GM19452 (cell line): ENCODE measurements at regions not wholly inside any gene's neighbourhood (a gene's known extent, or its start where the extent isn't known, plus 50 kb on each side); places are given as distances from the start of the nearest gene placed in this dataset.

Experiments
- ATAC-seq: cut with Tn5 transposase; IDR thresholded peaks from one replicate; pipeline ENCODE4 v1.9.1; 2021; ENCODE audit not compliant: unreplicated experiment

DNA sequence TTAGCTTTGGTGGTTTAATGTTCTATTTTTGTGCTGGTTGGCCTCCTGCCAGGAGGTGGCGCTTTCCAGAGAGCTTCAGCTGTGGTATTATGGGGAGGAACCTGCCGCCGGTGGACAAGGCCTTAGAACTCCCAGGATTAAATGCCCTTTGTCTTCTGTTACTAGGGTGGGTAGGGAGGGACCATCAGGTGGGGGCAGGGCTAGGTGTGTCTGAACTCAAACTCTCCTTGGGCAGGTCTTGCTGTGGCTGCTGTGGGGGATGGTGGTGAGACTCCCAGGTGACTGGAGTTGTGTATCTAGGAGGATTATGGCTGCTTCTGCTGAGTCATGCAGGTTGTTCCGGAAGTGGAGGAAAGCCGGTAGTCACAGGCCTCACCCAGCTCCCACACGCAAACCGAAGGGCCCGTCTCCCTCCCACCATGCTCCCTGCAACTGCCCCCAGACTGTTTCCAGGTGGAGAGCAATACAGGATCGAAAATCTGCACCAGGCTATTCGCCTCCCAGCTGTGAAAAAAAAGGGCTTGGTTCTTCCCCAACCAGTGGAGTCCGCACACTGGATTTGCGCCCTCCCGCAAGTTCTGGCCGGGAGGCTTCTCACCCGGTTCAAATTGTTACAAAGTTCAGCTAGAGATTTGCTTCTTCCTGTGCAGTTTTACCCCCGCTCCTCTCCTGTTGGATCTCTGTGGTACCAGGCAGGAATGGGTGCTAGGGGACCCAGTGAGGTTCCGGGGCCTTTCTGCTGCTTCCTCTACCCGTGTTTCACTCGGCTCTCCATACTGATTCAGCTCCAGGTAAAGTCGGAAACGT, 220.5 kb downstream of the CENPF start:
- no peak for ATAC-seq

DNA sequence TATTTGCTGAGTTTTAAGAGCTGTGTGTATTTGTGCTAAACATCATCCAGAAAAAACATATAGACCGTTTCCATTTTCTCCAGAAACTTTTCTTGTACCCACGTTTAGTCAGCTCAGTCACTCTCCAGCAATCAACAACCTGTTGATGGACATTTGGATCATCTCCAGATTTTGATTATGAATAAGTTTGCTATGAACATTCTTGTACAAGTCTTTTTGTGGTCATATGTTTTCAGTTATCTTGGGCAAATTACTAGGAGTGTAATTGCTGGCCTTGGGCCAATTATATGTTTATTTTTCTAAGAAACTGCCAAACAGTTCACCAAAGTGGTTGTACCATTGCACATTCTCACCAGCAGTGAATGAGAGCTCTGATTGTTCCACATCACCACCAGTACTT, 221.8 kb downstream of the CENPF start:
- no peak for ATAC-seq

DNA sequence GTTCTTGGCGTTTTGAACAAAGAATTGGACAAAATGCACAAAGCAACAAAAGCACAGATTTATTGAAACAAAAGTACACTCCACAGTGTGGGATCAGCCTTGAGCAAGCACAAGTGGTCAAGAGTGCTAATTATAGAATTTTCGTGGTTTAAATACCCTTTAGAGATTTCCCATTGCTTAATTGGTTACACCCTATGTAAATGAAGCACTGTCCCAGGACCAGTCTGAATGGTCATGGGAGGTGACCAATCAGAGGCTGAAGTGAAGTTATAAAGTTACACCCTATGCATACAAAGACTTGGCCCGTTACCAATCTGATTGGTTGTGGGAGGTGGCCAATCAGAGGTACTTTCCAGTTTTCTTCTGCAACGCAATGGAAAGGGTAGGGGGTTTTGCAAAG, 223.6 kb downstream of the CENPF start:
- no peak for ATAC-seq

DNA sequence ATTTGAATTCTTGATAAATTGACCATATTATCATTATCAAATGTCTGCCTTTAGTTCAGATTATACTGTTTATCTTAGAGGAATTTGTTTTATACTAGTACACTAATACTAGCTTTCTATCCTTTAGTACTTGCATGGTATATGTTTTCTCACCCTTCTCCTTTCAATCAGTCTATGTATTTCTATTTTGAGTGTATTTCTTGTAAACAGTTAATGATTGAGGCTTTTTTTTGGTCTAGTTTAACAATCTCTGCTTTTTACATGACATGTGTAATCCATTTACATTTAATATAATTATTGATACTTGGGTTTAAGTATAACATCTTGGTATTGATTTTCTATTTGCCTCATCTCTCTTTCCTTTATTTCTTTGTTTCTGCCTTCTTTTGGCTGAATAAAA, 224.9 kb downstream of the CENPF start:
- no peak for ATAC-seq

DNA sequence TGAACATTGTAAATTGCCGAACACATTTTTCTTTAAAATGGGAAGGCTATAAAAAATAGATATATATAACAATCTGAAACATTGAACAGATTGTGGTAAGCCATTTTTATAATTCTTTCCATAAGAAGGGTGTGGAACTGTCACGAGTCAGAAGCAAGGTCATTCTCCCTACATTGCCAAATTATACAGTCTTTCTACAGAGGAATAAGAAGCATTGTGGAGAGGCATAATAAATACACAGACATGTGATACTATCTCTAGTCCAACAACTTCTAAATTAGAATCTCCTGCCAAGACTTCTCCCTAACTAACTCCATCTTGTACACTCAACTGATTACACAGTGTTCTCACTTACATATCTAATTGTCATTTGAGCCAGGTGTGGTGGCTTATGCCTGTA, 227.9 kb downstream of the CENPF start:
- no peak for ATAC-seq

DNA sequence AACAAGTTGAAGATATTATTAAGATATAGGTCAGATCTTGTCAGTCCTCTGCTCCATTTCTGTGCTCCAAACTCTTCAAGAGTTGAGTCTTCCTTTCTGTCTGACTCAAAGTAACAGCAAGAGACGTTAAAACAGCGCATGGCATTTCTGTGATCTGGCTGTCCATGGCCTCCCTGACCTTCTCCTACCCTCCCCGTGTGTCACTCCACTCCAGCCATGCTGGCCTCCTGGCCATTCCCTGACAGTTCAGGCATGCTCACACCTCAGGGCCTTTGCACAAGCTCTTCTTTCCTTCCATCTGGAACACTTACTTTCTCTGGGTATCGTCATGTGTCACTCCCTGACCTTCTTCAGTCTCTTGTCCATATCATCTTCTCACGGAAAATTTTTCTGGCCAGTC, 229.0 kb downstream of the CENPF start:
- ATAC-seq = no peak

DNA sequence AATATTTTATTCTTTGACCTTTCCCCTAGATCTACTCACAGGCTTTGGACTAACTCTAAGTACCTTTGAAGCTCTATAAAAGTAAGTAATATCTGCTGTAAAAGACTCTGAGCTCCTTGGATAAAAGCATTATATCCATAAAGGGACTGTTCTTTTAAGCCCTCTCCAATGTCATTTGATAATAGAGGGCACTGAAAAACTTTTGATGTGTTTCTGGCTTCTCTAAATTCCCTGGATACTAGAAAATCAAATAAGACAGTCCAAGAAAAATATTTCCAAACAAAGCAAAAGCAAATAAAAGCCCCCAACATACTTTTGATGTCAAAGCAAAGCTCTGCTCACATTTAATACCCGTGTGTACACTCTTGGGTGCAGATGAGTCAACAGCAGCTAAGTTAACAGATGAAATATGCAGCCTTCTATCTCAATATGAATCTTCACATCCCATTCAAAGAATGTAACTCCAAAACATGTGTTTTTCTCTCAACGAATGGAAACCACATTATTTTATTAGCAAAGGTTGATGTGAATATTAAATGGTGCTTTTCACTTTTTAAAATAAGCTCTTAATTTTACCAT, 230.3 kb downstream of the CENPF start:
- ATAC-seq = no peak

DNA sequence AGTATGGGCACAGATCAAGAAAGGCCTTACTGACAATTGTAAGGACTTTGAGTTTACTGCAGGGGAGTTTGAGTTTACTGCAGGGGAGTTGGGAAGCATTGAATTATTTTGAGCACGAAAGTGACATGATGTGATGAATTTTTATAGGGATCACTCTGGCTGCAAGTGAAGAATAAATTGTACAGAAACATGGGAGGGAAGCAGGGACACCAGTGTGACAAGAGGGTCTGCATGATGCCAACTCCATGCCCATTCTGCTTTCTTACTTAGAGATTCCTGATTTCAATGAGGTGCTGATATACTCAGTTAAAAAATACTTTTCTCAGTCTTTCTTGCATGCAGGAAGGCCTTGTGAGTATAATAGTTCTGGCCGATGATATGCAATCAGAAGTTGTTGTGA, 234.4 kb downstream of the CENPF start:
- no peak for ATAC-seq

DNA sequence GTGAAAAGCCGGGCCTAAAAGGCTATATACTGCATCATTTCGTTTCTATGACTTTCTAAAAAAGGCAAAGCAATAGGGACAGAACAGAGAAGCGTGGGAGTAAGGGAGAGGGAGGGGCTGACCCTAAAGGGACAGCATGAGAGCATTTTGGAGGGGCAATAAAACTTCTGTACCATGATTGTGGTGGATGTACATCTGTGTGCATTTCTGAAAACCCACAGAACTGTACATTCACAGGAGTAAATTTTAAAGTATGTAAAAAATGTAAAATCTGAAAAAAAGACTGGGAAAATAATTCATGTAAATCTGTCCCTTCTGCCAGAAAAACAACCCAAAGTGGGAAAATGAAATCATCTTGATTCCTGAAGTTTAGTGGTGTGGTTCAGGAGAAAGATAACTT, 235.4 kb downstream of the CENPF start:
- no peak for ATAC-seq

DNA sequence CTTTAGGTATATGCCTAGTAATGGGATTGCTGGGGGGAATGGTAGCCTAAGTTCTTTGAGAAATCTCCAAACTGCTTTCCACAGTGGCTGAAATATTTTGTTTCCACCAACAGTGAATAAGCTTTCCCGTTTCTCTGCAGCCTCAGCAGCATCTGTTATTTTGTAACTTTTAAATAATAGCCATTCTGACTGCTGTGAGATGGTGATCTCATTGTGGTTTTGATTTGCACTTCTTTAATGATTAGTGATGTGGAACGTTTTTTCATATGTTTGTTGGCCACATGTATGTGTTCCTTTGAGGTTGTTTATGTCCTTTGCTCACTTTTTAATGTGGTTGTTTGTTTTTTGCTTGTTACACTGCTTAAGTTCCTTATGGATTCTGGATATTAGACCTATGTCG, 237.4 kb downstream of the CENPF start:
- no peak for ATAC-seq

DNA sequence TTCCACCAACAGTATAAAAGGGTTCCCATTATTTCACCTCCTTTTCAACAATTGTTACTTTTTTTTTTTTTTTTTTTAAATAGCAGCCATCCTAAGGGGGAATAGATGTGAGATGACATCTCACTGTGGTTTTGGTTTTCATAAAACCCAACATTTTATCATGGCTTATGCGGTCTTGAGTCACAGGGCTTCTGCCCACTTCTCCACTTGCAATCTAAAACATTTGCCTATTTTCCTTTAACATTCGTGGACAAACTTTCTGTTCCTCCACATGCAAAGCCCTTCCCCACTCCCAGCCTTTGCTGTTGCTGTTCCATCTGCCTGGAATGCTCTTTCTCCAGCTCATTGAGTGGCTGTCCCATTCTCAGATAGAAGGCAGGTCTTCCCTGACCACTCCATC, 239.7 kb upstream of the KCNK2 start:
- no peak for ATAC-seq

DNA sequence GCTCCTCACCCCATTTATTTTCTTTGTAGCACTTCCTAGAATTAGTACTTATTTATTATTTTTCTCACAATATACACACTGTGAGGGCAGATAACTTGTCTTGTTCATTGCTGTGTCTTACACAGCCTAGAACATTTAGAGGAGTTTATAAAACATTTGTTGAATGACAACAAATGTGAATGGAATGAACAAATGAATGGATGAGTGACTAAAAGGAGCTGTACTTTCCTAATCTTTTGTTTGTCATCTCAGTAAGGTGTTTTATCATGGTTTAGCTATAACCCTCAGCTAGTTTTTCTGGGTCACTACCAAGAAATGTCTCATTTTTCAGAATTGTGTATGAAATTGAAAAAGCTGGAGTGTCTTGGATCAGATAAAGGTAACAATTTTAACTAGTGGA, 239.3 kb upstream of the KCNK2 start:
- no peak for ATAC-seq

DNA sequence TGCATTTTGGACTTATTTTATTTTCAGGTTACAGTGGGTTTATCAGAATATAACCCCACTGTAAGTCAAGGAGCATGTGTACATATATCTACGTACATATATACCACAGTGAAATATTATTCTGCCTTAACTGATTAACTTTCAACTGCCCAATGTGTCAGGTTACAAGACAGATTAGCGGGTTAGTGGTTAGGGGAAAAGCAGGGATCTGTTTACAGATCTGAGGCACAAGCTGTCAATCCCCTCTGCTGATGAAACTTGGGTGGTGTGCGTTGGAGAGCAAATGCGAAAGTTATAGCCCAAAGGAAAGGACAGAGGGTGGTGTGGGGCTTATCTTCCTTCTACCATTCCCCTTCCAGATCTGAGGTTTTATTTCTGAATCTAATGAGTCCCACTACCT, 238.2 kb upstream of the KCNK2 start:
- no peak for ATAC-seq

DNA sequence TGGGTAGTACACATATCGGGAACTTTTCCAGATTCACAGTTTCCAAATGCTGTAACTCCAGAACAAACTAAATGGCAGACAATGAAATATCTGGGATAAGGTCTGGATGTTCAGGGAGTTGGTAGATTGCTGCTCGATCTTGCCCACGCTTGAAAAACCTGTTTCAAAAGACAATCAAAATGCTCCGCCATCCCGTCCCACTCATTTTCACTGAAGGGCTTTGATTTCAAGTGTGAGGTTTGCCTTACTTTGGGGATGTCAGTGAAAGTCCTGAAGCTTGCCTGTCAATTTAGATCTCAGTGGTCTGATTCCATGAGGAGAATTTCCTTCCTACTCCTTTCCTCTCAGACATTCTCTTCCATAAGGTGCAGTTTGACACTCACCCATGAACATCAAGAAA, 236.3 kb upstream of the KCNK2 start:
- no peak for ATAC-seq

DNA sequence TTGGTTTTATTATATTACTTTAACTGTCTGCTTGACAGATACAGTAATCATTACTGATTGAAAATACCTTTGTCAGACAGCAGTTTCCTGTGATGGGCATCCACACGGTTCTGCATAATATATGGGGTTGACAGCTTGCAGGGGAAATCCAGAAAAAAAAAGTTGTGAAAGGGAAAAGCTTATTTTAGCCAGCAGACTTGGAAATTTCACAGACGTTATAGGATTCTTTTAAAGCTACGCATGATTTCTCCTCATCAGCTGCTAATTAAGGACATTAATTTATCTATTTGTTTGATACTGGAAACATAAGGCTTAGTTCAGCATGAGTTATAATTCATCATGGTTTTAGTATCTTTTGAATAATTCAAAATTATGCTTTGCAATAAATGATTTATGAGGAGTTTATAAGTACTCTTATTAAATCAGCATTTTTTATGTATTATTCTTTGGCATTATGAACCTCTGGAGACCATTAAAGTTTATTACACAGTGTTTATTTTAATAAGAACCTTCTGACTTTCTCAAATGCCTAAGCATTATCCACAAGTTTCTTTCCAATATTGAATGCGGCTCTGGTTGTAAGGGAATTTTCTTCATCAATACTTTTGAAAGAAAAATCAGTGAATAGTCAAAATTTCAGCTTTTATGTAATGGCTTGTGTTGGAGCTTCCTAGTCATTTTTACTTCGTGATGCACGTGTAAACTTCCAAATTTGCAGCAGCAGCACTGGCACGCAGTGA, 235.3 kb upstream of the KCNK2 start:
- ATAC-seq = no peak

DNA sequence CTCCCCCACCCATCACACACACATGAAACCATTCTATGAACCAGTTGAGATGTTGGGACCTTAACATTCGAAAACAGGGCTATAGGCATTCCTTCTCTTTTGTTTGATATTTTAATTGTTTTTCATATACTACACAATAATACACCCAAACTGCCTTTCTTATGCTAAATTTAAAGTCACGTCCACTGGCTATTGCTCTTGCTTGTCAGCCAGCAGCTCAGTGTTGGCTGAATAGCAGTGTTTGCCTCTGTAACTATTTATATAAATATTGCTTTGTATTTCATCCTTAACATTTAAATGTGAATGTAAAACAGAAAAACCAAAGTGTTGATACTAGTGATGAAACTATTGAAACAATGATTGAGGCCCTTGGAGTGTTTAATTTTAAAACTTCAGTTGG, 234.4 kb upstream of the KCNK2 start:
- ATAC-seq = no peak

DNA sequence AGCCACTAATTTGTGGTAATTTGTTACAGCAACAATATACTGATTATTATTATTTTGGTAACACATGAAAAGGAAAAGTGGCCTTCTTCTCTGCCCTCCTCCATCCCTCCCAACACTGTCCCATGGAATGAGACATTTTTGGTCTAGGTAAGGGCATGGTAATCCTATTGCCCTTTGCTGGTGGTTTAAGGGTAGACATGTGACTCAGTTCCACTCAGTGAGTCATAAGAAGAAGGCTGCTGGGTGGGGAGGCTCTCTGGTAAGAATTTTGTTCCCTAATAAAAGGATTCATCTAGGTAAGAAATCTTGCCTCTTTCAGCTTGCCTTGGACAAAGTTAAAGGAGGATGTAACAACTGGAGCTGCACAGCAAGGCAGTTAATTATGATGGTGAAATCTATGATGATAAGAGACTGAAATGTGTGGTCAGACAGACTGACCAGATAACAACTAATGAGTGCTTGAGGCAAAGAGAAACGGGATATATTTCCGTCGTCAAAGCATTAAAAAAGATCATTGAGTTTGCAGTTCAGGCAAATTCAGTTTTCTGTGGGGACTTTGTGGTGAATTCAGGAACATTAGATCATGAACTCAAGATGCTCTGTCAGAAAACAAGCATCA, 232.0 kb upstream of the KCNK2 start:
- no peak for ATAC-seq

DNA sequence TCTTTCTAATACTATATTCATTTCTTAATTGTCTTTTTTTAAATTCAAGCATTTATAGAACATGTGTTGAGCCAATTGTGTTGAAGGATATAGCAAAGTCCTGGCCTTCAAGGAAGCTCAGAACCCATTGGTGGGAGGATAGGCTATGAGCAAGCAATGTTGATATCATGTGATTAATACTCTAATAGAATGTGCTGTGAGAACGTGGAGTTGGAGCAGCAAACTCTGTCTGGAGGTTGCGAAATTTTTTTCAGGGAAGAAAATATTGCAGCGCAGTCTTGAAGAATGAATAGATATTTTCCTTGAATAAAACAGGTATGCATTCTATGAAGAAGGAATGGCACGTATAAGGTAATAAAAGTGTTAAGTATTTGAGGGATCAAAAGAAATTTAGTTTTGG, 229.2 kb upstream of the KCNK2 start:
- no peak for ATAC-seq

DNA sequence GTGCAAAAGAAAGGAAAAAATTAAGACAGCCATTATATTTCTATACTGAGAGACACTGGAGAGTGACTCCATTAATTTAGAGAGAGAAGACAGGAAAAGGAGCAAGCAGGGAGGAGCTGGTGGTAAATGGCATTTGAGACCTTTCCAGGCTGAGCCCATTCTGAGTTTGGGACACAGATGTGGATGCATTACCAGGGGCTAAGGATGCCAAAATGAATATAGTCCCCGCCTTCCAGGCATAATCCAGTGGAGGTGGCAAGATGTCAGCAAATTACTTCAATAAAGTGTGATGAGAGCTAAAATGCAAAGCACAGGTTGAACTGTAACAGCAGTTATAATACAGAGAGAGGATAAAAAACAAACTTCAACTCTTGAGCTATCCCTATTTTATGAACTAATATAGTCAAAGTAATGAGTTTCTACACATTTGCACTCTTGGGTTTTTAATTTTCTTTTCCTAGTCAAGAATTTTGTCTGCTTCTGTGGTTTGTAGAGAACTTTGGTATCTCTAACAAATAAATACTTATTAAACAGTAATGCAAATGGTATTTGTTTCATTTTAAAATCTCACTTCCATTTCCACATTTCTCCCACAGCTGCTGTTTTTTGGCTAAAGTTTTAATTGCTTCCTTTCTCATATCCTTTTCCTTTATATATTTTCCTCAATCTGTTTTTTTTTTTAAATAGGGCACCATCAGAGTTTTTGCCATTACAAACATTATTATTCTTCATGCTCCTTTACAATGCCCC, 228.2 kb upstream of the KCNK2 start:
- no peak for ATAC-seq

DNA sequence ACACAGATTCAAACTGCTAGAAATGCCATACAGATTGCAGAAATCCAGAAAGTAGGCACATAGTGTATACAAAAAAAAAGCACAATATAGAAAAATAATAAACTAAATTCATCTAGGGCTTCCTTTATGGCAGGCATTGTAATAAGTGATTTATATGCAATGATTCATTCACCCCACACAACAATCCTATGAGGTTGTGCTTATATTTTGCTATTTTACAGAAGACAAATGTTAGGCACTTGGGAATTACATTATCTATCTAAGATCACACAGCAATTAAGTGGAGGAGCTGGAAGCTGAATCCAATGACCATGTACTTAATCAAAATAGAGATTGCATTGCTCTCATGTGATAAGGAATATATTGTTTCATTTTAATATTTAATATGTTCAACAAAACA, 225.7 kb upstream of the KCNK2 start:
- ATAC-seq = no peak

DNA sequence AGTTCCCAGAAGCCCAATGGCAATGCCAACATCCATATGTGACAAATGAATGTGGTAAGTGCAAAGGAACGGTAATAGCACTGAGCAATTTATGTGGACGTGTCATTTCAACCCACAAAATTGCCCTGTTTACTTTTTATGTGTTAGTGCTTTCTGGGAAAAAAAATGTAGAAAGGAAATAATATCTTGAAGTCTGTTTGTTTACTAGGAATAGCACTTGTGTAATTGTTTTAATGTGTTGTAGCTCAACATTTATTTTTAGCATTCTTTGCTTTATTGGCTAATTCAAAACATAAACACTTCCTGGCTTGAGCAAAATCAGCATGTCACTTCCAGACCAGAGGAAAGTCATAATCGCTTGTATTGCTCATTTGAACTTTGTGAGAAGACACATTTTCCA, 224.8 kb upstream of the KCNK2 start:
- ATAC-seq = no peak
